ENCODE measurements at regions not wholly inside any gene's neighbourhood (a gene's known extent, or its start where the extent isn't known, plus 50 kb on each side); places are given as distances from the start of the nearest gene placed in this dataset.
"Not testable (repeated sequence)": the region's sequence is repeated elsewhere in the genome, so short reads cannot be mapped to it uniquely, and the experiment has no call there.

DNA sequence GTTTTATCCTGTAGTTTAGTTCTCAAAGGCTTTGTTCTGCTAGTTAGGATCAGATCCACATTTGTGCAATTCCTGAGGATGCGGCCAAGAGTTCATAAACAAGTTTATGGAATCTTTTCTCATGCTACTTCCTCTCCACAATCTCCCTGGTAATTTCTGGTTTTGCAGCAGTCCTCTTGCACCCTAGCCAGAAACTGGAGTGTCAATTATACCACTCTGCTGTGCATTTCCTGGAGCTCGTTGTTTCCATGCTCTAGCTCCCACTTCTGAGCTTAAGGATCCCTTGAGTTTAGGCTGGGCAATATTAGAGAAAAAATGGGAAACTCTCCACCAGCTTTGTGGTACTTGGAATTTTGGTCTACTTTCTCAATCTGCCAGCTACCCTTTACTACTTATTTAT is 474.7 kb downstream of the DIRAS2 start:
- Mint-ChIP-seq H3K27ac (no peak overlapping the region), H3K4me3 (no peak overlapping the region), H3K27me3 (peaks cover 2% of the 10 kb centered on the region), H3K9me3 (no peaks in the 10 kb centered on the region), H3K4me1 (ENCODE audit: low read depth) (no peaks in the 10 kb centered on the region), H3K36me3 (ENCODE audit: low read depth) (no peaks in the 10 kb centered on the region)
- intact Hi-C loops (cut with micrococcal nuclease) = no loop called here
- TF ChIP-seq, protein P1, sequence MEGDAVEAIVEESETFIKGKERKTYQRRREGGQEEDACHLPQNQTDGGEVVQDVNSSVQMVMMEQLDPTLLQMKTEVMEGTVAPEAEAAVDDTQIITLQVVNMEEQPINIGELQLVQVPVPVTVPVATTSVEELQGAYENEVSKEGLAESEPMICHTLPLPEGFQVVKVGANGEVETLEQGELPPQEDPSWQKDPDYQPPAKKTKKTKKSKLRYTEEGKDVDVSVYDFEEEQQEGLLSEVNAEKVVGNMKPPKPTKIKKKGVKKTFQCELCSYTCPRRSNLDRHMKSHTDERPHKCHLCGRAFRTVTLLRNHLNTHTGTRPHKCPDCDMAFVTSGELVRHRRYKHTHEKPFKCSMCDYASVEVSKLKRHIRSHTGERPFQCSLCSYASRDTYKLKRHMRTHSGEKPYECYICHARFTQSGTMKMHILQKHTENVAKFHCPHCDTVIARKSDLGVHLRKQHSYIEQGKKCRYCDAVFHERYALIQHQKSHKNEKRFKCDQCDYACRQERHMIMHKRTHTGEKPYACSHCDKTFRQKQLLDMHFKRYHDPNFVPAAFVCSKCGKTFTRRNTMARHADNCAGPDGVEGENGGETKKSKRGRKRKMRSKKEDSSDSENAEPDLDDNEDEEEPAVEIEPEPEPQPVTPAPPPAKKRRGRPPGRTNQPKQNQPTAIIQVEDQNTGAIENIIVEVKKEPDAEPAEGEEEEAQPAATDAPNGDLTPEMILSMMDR (IDR thresholded peaks at IDR 0.05) = no peak
- no peak for DNase-seq
- ChIA-PET POLR2A (no interaction called here), CTCF (no interaction called here)
- no peak for ATAC-seq

- no peaks in the 10 kb centered on the region for H3K4me1 Mint-ChIP-seq (ENCODE audit: low read depth)
- no peak overlapping the region for H3K27ac Mint-ChIP-seq
- no peaks in the 10 kb centered on the region for H3K36me3 Mint-ChIP-seq (ENCODE audit: low read depth)
- no peak overlapping the region for H3K4me3 Mint-ChIP-seq
- ChIA-PET CTCF (no interaction called here), POLR2A (no interaction called here)
- ATAC-seq = no peak
- intact Hi-C loops (cut with micrococcal nuclease) = no loop called here
- no peaks in the 10 kb centered on the region for H3K9me3 Mint-ChIP-seq
- peaks cover 2% of the 10 kb centered on the region for H3K27me3 Mint-ChIP-seq
- no peak for DNase-seq
- TF ChIP-seq, protein P1 (IDR thresholded peaks at IDR 0.05) = no peak
Observed at GRCh38 chr9:90169490-90169889, 473.1 kb downstream of the DIRAS2 start.

DNA sequence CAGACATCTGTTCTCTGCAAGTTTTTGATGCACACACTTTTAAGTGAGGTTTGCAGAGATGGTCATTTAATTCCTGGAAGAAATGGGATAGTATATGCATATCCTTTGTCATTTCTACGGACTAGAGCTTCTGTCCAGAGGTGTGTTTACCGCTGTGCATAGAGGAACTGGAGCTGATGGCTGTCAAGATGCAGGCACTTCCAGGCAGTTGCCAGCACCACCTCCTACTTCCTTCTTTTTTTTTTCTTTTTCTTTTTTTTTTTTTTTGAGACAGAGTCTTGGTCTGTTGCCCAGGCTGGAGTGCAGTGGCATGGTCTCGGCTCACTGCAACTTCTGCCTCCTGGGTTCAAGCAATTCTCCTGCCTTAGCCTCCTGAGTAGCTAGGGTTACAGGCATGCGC is 468.7 kb downstream of the DIRAS2 start:
- H3K36me3 Mint-ChIP-seq (ENCODE audit: low read depth); H3K9me3 Mint-ChIP-seq; H3K4me1 Mint-ChIP-seq (ENCODE audit: low read depth); DNase-seq; ATAC-seq; POLR2A ChIA-PET; H3K4me3 Mint-ChIP-seq; H3K27me3 Mint-ChIP-seq; H3K27ac Mint-ChIP-seq; intact Hi-C loops (cut with micrococcal nuclease); CTCF ChIA-PET: not testable (repeated sequence)

DNA sequence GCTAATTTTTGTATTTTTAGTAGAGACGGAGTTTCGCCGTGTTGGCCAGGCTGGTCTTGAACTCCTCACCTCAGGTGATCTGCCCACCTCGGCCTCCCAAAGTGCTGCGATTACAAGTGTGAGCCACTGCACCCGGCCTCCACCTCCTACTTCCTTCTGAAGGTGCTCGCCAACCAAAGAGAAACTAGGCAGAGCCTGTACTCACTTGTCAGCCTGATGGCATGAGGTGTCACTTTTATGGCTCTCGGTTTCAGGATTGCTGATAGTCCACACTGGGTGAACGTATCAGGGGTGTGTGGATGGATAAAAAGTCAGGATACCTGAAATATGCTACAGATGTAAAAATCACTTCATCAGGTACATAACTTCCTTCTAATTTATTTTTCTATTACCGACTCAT is 468.3 kb downstream of the DIRAS2 start:
- H3K27ac Mint-ChIP-seq; H3K4me3 Mint-ChIP-seq; H3K36me3 Mint-ChIP-seq (ENCODE audit: low read depth); CTCF ChIA-PET; H3K4me1 Mint-ChIP-seq (ENCODE audit: low read depth); ATAC-seq; DNase-seq; POLR2A ChIA-PET; H3K9me3 Mint-ChIP-seq; intact Hi-C loops (cut with micrococcal nuclease); H3K27me3 Mint-ChIP-seq: not testable (repeated sequence)

- no peak for DNase-seq
- intact Hi-C loops (cut with micrococcal nuclease) = no loop called here
- Mint-ChIP-seq H3K4me1 (ENCODE audit: low read depth) (no peaks in the 10 kb centered on the region), H3K27ac (no peak overlapping the region), H3K27me3 (no peaks in the 10 kb centered on the region), H3K9me3 (no peaks in the 10 kb centered on the region), H3K36me3 (ENCODE audit: low read depth) (no peaks in the 10 kb centered on the region), H3K4me3 (no peak overlapping the region)
- ChIA-PET POLR2A (interaction anchor here (0.6 kb wide), 1 partner anchor 90 kb away, joined by 3 read pairs; no protein-coding TSS in a partner anchor), CTCF (no interaction called here)
- no peak for ATAC-seq
- TF ChIP-seq, protein P1 (IDR thresholded peaks at IDR 0.05) = no peak
Observed at GRCh38 chr9:90175257-90175656, 467.4 kb downstream of the DIRAS2 start.

- H3K4me1 Mint-ChIP-seq (ENCODE audit: low read depth) = no peaks in the 10 kb centered on the region
- H3K4me3 Mint-ChIP-seq = no peak overlapping the region
- CTCF ChIA-PET = interaction anchor here (0.8 kb wide), 1 partner anchor 16 kb away, joined by 3 read pairs; no protein-coding TSS in a partner anchor
- POLR2A ChIA-PET = no interaction called here
- ATAC-seq = no peak
- H3K27ac Mint-ChIP-seq = no peak overlapping the region
- H3K36me3 Mint-ChIP-seq (ENCODE audit: low read depth) = no peaks in the 10 kb centered on the region
- intact Hi-C loops (cut with micrococcal nuclease) = no loop called here
- TF ChIP-seq, protein P1 (IDR thresholded peaks at IDR 0.05) = no peak
- no peaks in the 10 kb centered on the region for H3K9me3 Mint-ChIP-seq
- H3K27me3 Mint-ChIP-seq = no peaks in the 10 kb centered on the region
- no peak for DNase-seq
Observed at GRCh38 chr9:90175865-90176264, 466.8 kb downstream of the DIRAS2 start.

All from activated CD8-positive, alpha-beta T cell treated with anti-CD3 and anti-CD28 coated beads for 36 hours (primary cell).